GM06990 (cell line): ENCODE measurements at regions not wholly inside any gene's neighbourhood (a gene's known extent, or its start where the extent isn't known, plus 50 kb on each side); places are given as distances from the start of the nearest gene placed in this dataset.

Source experiments
- DNase-seq: peaks from one replicate; pipeline ENCODE4 v3.0.0-alpha.2; 2011; ENCODE audit not compliant: insufficient read length; ENCODE audit errors: extremely low read depth
- H3K27me3 ChIP-seq: replicated peaks from 2 replicates; pipeline ENCODE4 v1.6.0; 2011; ENCODE audit warnings: low read length; ENCODE audit not compliant: control insufficient read depth, insufficient read depth
- H3K36me3 ChIP-seq: 2 replicates; pipeline ENCODE4 v1.5.1; 2011; ENCODE audit warnings: low read length; ENCODE audit not compliant: control insufficient read depth, insufficient read depth
- H3K4me3 ChIP-seq: replicated peaks from 2 replicates; pipeline ENCODE4 v1.5.1; 2011; ENCODE audit warnings: low read depth, mild to moderate bottlenecking, control low read depth, low read length
- TF ChIP-seq, protein P1 (sequence below): IDR thresholded peaks from 2 replicates; pipeline ENCODE4 v1.5.1; 2011; ENCODE audit warnings: low read length, control low read depth, mild to moderate bottlenecking, inconsistent platforms; ENCODE audit not compliant: insufficient read depth, poor library complexity, severe bottlenecking

DNA sequence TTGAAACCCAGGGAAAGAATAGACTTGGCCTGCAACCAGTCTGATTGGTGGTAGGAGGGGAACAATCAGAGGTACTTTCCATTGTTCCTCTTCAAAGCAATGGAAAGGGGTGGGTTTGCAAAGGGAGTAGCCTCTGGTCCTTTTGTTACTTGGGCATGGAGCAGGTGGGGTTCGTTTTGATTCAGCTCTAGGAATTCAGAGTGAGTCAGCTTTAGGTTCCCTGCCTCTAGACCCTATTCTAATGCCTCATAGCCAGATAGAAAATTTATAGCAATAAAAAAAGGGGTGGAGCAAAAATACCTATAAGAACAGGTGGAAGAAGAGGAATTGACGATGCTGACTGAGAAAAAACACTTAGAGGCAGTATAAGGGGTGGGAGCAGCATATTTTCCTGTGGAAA, 636.4 kb downstream of the PLCL1 start:
- no peak for DNase-seq
- Histone ChIP-seq H3K36me3 (no peaks in the 10 kb centered on the region), H3K4me3 (no peak overlapping the region), H3K27me3 (no peaks in the 10 kb centered on the region)
- TF ChIP-seq, protein P1, sequence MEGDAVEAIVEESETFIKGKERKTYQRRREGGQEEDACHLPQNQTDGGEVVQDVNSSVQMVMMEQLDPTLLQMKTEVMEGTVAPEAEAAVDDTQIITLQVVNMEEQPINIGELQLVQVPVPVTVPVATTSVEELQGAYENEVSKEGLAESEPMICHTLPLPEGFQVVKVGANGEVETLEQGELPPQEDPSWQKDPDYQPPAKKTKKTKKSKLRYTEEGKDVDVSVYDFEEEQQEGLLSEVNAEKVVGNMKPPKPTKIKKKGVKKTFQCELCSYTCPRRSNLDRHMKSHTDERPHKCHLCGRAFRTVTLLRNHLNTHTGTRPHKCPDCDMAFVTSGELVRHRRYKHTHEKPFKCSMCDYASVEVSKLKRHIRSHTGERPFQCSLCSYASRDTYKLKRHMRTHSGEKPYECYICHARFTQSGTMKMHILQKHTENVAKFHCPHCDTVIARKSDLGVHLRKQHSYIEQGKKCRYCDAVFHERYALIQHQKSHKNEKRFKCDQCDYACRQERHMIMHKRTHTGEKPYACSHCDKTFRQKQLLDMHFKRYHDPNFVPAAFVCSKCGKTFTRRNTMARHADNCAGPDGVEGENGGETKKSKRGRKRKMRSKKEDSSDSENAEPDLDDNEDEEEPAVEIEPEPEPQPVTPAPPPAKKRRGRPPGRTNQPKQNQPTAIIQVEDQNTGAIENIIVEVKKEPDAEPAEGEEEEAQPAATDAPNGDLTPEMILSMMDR, result no peak

DNA sequence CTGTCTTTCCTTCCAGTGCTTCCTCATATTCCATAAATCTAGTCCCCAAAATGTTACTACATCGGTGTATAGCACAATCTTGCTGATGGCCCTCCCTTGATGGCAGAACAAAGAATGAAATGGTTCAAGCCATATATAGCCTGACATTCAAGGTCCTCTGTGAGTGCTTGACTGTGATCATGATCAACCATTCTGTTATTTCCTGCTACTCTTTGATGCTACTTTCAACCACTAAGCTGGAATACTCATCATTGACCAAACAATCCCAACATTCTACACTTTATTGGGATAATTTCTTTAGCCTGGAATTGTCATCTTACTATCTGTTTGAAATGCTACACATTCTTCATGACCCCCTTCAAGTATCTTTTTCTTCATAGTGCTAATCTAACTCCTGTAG, 633.9 kb downstream of the PLCL1 start:
- H3K27me3 ChIP-seq, result no peaks in the 10 kb centered on the region
- no peak overlapping the region for H3K4me3 ChIP-seq
- TF ChIP-seq, protein P1, result no peak
- DNase-seq, result no peak
- no peaks in the 10 kb centered on the region for H3K36me3 ChIP-seq

DNA sequence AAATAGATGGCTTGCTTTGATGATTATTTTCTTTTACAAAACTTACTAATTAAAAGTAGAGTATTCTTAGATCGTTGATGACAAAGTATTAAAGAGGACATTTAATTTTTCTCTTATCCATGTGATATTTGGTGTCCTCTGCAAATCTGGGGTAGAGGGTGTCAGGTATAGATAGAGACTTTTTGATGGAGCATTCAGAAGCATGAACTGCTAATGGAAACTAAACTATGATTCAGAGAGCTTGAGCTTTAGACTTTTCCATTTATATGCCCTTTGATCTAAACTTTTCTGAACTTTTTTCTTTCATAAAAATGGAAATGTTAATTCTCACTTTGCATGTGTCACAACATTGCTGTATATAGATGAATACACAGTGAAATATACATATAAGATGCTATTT, 619.7 kb downstream of the PLCL1 start:
- TF ChIP-seq, protein P1, result no peak
- DNase-seq, result no peak
- Histone ChIP-seq H3K4me3 (no peak overlapping the region), H3K27me3 (no peaks in the 10 kb centered on the region), H3K36me3 (no peaks in the 10 kb centered on the region)

DNA sequence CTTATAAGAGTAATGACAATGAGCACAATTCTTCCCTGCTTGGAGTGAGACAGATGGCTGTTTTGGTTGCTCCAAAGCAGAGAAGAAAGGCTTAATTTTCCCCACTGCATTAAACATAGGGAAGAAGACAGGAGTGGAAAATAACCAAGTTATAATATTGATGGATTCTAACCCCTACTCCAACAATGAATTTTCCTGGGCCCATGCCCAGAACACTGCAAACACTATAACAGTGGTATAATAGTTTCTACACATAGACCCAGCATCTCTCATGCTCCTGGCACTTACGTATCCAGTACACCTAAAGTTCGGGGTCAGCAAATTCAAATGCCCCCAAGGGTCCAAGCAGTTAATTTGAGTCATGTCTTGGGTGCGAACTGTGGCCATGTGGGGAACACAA, 613.4 kb downstream of the PLCL1 start:
- TF ChIP-seq, protein P1, result no peak
- H3K36me3 ChIP-seq, result no peaks in the 10 kb centered on the region
- no peak overlapping the region for H3K4me3 ChIP-seq
- no peak for DNase-seq
- no peaks in the 10 kb centered on the region for H3K27me3 ChIP-seq

DNA sequence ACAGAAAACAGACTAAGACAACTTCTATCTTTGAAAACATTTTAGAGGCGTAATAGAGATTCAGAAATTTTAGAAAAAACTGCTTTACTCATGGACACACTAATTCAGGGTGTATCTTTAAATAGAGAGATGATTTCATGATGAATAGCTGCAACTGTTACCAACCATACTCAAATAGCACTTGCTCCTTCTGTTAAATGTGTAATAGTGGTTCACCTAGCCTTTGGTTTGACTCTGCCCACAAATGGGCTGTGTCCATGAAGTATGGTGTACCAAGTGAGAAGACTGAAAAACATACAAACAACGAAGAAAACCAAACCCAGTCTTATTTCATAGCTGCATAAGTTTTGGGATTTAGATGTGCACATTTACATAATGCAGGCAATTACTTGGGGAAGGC, 610.6 kb downstream of the PLCL1 start:
- TF ChIP-seq, protein P1, result no peak
- Histone ChIP-seq H3K27me3 (no peaks in the 10 kb centered on the region), H3K36me3 (no peaks in the 10 kb centered on the region), H3K4me3 (no peak overlapping the region)
- DNase-seq, result no peak

DNA sequence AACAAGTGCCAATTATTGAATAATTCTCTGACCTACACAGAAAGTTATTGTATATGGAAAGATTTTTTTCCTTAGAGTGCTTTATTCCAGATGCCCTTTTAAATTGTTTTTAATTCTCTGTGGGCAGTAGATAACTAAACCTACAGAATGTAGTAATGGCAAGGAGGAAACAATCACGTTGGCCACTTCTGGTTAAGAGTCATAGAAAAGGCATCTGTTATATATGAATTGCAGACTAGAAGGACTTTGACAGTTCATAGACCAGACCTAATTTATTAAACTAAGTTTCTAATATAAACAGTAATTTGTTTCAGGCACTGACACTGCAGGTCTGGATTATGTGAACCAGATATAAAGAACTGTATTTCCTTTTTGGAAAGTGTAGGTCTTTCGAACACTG, 607.5 kb downstream of the PLCL1 start:
- no peak overlapping the region for H3K4me3 ChIP-seq
- no peak for DNase-seq
- H3K36me3 ChIP-seq, result no peaks in the 10 kb centered on the region
- TF ChIP-seq, protein P1, result no peak
- H3K27me3 ChIP-seq, result no peaks in the 10 kb centered on the region
